ENCODE measurements at regions not wholly inside any gene's neighbourhood (a gene's known extent, or its start where the extent isn't known, plus 50 kb on each side); places are given as distances from the start of the nearest gene placed in this dataset.

DNA sequence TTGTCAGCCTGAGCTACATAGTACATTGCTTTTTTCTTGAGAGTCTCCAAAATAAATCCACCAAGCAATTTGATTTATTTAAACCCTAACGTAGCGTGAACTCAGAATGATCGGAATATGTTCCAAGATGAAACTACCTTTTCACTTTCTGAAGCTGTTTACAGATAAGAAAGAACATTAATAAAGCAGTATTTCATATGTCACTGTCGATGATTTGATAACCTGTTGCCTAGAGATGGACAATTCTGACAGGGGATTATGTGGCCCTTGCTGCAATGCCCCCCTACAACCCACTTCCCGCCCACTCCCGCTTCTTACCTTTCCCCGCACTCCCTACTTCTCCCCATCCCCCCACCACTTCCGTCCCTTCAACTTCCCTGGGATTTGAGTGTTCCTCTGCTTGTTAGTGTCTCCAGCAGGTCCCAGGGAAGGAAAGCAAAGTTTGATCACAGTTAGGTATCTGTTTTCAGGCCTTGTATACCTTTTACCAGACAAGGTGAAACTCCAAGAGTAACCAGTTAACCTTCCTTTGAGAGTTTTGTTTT, 229.2 kb upstream of the HMGA2 start:
- 85% methylated on average over 4 of the region's 8 CpGs for WGBS (ENCODE audit: insufficient coverage)
- CTCF ChIA-PET = interaction anchor here (1.3 to 1.6 kb wide), 2 partner anchors 9 to 458 kb away, joined by 3 to 4 read pairs; no protein-coding TSS in a partner anchor

DNA sequence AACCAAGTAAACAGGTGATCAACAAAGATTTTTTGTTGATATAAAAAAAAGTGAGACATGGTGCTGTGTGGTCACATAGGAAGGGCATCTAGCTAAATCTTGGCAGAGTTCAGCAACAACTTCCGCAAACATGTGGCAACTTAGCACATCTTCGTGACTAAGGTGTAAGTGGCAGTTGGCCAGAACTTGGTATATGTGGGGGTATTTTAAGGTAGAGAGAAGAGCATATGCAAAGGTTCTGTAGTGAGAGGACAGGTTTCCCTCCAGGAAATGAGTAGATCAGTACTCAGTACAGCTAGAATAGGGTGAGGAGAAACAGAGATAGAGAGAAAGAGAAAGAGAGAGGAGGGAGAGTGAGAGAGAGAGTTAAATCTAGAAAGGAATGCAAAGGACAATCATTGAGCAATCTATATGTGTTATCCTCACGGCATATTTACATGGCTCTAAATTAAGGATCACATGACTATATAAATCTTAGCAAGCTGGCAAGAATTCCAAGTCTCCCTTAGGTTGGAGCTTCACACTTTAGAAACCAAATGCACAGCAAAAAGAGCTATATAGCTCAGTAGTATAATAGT, 227.7 kb upstream of the HMGA2 start:
- peak in 1 of 3 donors; percentile 17 for DNase-seq
- H3K4me3 ChIP-seq (ENCODE audit: control insufficient read depth in 1 of 7, extremely low read depth in 1 of 7, insufficient read depth in 4 of 7, low read depth in 2 of 7, low read length in 6 of 7) = no peak overlapping the region
- H3K27ac ChIP-seq (ENCODE audit: insufficient read depth in 1 of 2, low read depth in 1 of 2, low read length in 2 of 2, poor library complexity in 1 of 2, severe bottlenecking in 2 of 2) = no peak overlapping the region
- CTCF ChIA-PET = interaction anchor here (0.8 kb wide), 1 partner anchor 30 kb away, joined by 3 read pairs; no protein-coding TSS in a partner anchor
- H3K4me1 ChIP-seq (ENCODE audit: control extremely low read depth in 1 of 4, control insufficient read depth in 4 of 4, insufficient read depth in 4 of 4, low read length in 3 of 4) = peaks cover 0 to 5% (median 0%) of the 10 kb centered on the region in 4 experiments
- no CpG with 5 or more reads among the region's 3 CpGs for WGBS (ENCODE audit: insufficient coverage)
- H3K27me3 ChIP-seq (replicated peaks in 2 of 5; ENCODE audit: control insufficient read depth in 4 of 5, insufficient read depth in 5 of 5, low read length in 4 of 5) = peaks cover 0 to 3% (median 0%) of the 10 kb centered on the region in 5 experiments
- POLR2A ChIA-PET = interaction anchor here (0.6 kb wide), 1 partner anchor 53 kb away, joined by 3 read pairs; no protein-coding TSS in a partner anchor
- no peaks in the 10 kb centered on the region for H3K36me3 ChIP-seq (ENCODE audit: control insufficient read depth in 4 of 4, insufficient read depth in 4 of 4, low read length in 3 of 4)
- H3K9me3 ChIP-seq (ENCODE audit: control extremely low read depth in 1 of 5, control insufficient read depth in 4 of 5, insufficient read depth in 2 of 5, low read depth in 1 of 5, low read length in 4 of 5) = no peaks in the 10 kb centered on the region

More for the DNA sequence above, 229.2 kb upstream of the HMGA2 start:
- Histone ChIP-seq H3K4me3 (ENCODE audit: control insufficient read depth in 1 of 7, extremely low read depth in 1 of 7, insufficient read depth in 4 of 7, low read depth in 2 of 7, low read length in 6 of 7) (no peak overlapping the region), H3K36me3 (ENCODE audit: control insufficient read depth in 4 of 4, insufficient read depth in 4 of 4, low read length in 3 of 4) (no peaks in the 10 kb centered on the region), H3K4me1 (ENCODE audit: control extremely low read depth in 1 of 4, control insufficient read depth in 4 of 4, insufficient read depth in 4 of 4, low read length in 3 of 4) (peaks cover 0 to 5% (median 0%) of the 10 kb centered on the region in 4 experiments), H3K27ac (ENCODE audit: insufficient read depth in 1 of 2, low read depth in 1 of 2, low read length in 2 of 2, poor library complexity in 1 of 2, severe bottlenecking in 2 of 2) (no peak overlapping the region), H3K27me3 (replicated peaks in 2 of 5; ENCODE audit: control insufficient read depth in 4 of 5, insufficient read depth in 5 of 5, low read length in 4 of 5) (peaks cover 0 to 2% (median 0%) of the 10 kb centered on the region in 5 experiments), H3K9me3 (ENCODE audit: control extremely low read depth in 1 of 5, control insufficient read depth in 4 of 5, insufficient read depth in 2 of 5, low read depth in 1 of 5, low read length in 4 of 5) (no peaks in the 10 kb centered on the region)
- no peak for DNase-seq
- POLR2A ChIA-PET = no interaction called here

DNA sequence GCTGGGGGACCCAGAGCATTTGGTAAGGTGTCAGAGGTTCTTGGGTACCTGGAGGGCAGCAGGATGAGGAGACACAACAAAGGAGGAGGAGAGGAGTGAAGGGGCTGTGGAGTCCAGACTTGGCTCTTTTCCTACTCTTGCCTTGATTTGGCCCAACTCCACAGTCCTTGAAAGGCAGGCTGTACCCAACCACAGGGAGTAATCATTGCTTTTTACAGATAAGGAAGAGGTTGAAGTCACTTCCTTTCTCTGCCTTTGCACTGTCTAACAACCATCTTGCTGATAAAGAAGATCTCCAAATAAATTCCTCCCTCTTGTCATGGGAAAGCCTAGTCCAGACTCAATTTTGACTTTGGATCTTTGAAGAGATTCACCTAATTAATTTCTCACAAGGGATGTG, 226.8 kb upstream of the HMGA2 start:
- H3K27ac ChIP-seq (ENCODE audit: insufficient read depth in 1 of 2, low read depth in 1 of 2, low read length in 2 of 2, poor library complexity in 1 of 2, severe bottlenecking in 2 of 2) = no peak overlapping the region
- H3K27me3 ChIP-seq (replicated peaks in 2 of 5; ENCODE audit: control insufficient read depth in 4 of 5, insufficient read depth in 5 of 5, low read length in 4 of 5) = peaks cover 0 to 3% (median 0%) of the 10 kb centered on the region in 5 experiments
- ChIA-PET CTCF (no interaction called here), POLR2A (no interaction called here)
- H3K36me3 ChIP-seq (ENCODE audit: control insufficient read depth in 4 of 4, insufficient read depth in 4 of 4, low read length in 3 of 4) = no peaks in the 10 kb centered on the region
- peak in 2 of 3 donors; percentile 12 to 32 for DNase-seq
- H3K4me3 ChIP-seq (ENCODE audit: control insufficient read depth in 1 of 7, extremely low read depth in 1 of 7, insufficient read depth in 4 of 7, low read depth in 2 of 7, low read length in 6 of 7) = no peak overlapping the region
- peaks cover 0 to 5% (median 1%) of the 10 kb centered on the region in 4 experiments for H3K4me1 ChIP-seq (ENCODE audit: control extremely low read depth in 1 of 4, control insufficient read depth in 4 of 4, insufficient read depth in 4 of 4, low read length in 3 of 4)
- H3K9me3 ChIP-seq (ENCODE audit: control extremely low read depth in 1 of 5, control insufficient read depth in 4 of 5, insufficient read depth in 2 of 5, low read depth in 1 of 5, low read length in 4 of 5) = no peaks in the 10 kb centered on the region

DNA sequence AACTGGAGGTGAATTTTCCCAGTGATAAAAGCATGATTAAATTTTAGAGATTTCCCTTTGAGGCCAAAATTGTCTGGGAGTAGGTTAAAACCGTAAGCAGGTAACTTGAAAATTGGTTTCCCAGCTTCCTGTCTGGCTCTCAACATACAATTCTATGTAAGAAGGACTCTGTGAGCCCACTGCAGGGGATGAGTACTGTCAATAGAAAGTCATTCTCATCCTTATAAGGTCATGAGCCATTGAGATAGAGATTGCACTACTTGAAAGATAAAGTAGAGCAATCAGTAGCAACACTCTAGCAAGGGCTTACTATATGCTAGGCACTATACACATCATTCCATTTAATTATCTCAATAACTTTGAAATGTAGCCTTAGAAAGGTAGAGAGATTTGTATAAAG, 225.6 kb upstream of the HMGA2 start:
- no peak overlapping the region for H3K27ac ChIP-seq (ENCODE audit: insufficient read depth in 1 of 2, low read depth in 1 of 2, low read length in 2 of 2, poor library complexity in 1 of 2, severe bottlenecking in 2 of 2)
- ChIA-PET POLR2A (no interaction called here), CTCF (interaction anchor here (1.0 kb wide), 1 partner anchor 21 kb away, joined by 3 read pairs; no protein-coding TSS in a partner anchor)
- no peak for DNase-seq
- 100% methylated on average over 1 of the region's 1 CpG for WGBS (ENCODE audit: insufficient coverage)
- peaks cover 0 to 3% (median 0%) of the 10 kb centered on the region in 5 experiments for H3K27me3 ChIP-seq (replicated peaks in 2 of 5; ENCODE audit: control insufficient read depth in 4 of 5, insufficient read depth in 5 of 5, low read length in 4 of 5)
- no peak overlapping the region for H3K4me3 ChIP-seq (ENCODE audit: control insufficient read depth in 1 of 7, extremely low read depth in 1 of 7, insufficient read depth in 4 of 7, low read depth in 2 of 7, low read length in 6 of 7)
- H3K36me3 ChIP-seq (ENCODE audit: control insufficient read depth in 4 of 4, insufficient read depth in 4 of 4, low read length in 3 of 4) = no peaks in the 10 kb centered on the region
- peaks cover 0 to 5% (median 4%) of the 10 kb centered on the region in 4 experiments for H3K4me1 ChIP-seq (ENCODE audit: control extremely low read depth in 1 of 4, control insufficient read depth in 4 of 4, insufficient read depth in 4 of 4, low read length in 3 of 4)
- no peaks in the 10 kb centered on the region for H3K9me3 ChIP-seq (ENCODE audit: control extremely low read depth in 1 of 5, control insufficient read depth in 4 of 5, insufficient read depth in 2 of 5, low read depth in 1 of 5, low read length in 4 of 5)

DNA sequence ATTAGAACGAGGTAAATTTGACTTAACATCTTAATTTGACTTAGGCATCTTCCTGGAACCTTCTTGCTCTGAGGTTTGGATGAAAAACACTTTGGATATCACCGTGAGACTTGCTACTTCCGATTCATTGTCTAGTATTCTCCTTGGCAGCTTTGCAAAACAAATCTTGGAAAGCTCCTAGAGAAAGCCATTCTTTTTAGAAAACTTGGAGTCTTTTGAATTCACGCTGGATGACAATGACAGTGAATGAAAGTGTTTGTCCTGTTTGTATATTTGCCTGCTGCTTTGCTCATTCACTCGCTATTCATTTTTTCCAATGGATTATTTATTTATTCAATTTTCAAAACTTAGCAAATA, 222.1 kb upstream of the HMGA2 start:
- Histone ChIP-seq H3K27me3 (replicated peaks in 2 of 5; ENCODE audit: control insufficient read depth in 4 of 5, insufficient read depth in 5 of 5, low read length in 4 of 5) (peaks cover 0 to 3% (median 0%) of the 10 kb centered on the region in 5 experiments), H3K4me1 (ENCODE audit: control extremely low read depth in 1 of 4, control insufficient read depth in 4 of 4, insufficient read depth in 4 of 4, low read length in 3 of 4) (peaks cover 0 to 5% (median 4%) of the 10 kb centered on the region in 4 experiments), H3K36me3 (ENCODE audit: control insufficient read depth in 4 of 4, insufficient read depth in 4 of 4, low read length in 3 of 4) (no peaks in the 10 kb centered on the region), H3K4me3 (ENCODE audit: control insufficient read depth in 1 of 7, extremely low read depth in 1 of 7, insufficient read depth in 4 of 7, low read depth in 2 of 7, low read length in 6 of 7) (no peak overlapping the region), H3K9me3 (ENCODE audit: control extremely low read depth in 1 of 5, control insufficient read depth in 4 of 5, insufficient read depth in 2 of 5, low read depth in 1 of 5, low read length in 4 of 5) (no peaks in the 10 kb centered on the region), H3K27ac (ENCODE audit: insufficient read depth in 1 of 2, low read depth in 1 of 2, low read length in 2 of 2, poor library complexity in 1 of 2, severe bottlenecking in 2 of 2) (no peak overlapping the region)
- DNase-seq = no peak
- WGBS (ENCODE audit: insufficient coverage) = 40% methylated on average over 3 of the region's 5 CpGs
- CTCF ChIA-PET = interaction anchor here (0.8 to 2.2 kb wide), 15 partner anchors 10 to 390 kb away, joined by 3 to 9 read pairs (median 3); no protein-coding TSS in a partner anchor
- POLR2A ChIA-PET = no interaction called here

DNA sequence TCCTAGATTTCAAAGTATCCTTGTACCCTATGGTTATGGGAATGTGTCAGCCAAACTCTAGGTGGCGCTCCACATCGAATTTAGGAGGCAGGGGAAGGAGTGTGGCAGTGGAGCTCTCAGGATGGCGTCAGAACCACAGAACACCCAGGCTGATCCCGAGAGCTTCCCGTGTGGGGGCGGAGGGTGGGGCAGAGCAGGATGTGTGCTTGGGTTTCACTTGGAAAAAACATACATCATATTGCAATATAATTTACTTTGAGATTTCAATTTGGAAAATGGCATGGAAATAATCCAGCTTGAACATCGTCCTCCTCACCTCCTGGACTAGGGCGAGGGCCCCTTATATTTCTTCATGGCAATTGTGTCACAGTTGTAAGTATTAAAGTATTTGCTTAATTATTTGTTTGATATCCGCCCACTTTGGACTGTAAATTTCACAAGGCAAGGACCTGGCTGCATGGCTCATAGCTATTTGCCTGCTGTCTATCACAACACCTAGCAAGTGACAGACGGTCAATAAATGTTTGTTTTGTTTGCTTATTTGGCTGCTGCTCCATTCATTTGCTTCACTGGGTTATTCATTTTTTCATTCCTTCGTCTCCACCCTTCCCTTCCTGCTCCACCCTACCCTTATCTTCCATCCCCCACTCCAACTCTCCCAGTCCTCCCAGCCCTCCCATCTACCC, 221.5 kb upstream of the HMGA2 start:
- DNase-seq = peak; percentile 71 to 77 (median 73)
- WGBS (ENCODE audit: insufficient coverage) = 0% methylated on average over 2 of the region's 11 CpGs
- Histone ChIP-seq H3K9me3 (ENCODE audit: control extremely low read depth in 1 of 5, control insufficient read depth in 4 of 5, insufficient read depth in 2 of 5, low read depth in 1 of 5, low read length in 4 of 5) (peaks cover 0 to 3% (median 0%) of the 10 kb centered on the region in 5 experiments), H3K36me3 (ENCODE audit: control insufficient read depth in 4 of 4, insufficient read depth in 4 of 4, low read length in 3 of 4) (no peaks in the 10 kb centered on the region), H3K27ac (ENCODE audit: insufficient read depth in 1 of 2, low read depth in 1 of 2, low read length in 2 of 2, poor library complexity in 1 of 2, severe bottlenecking in 2 of 2) (no peak overlapping the region), H3K27me3 (replicated peaks in 2 of 5; ENCODE audit: control insufficient read depth in 4 of 5, insufficient read depth in 5 of 5, low read length in 4 of 5) (peaks cover 0 to 3% (median 0%) of the 10 kb centered on the region in 5 experiments), H3K4me3 (ENCODE audit: control insufficient read depth in 1 of 7, extremely low read depth in 1 of 7, insufficient read depth in 4 of 7, low read depth in 2 of 7, low read length in 6 of 7) (peak overlapping the region in 2 of 7 experiments; percentile 43 to 47), H3K4me1 (ENCODE audit: control extremely low read depth in 1 of 4, control insufficient read depth in 4 of 4, insufficient read depth in 4 of 4, low read length in 3 of 4) (peaks cover 0 to 4% (median 2%) of the 10 kb centered on the region in 4 experiments)
- ChIA-PET CTCF (interaction anchor here (0.8 to 2.2 kb wide), 18 partner anchors 9 to 389 kb away, joined by 3 to 9 read pairs (median 3); no protein-coding TSS in a partner anchor), POLR2A (no interaction called here)
